ENCODE measurements at regions not wholly inside any gene's neighbourhood (a gene's known extent, or its start where the extent isn't known, plus 50 kb on each side); places are given as distances from the start of the nearest gene placed in this dataset.

DNA sequence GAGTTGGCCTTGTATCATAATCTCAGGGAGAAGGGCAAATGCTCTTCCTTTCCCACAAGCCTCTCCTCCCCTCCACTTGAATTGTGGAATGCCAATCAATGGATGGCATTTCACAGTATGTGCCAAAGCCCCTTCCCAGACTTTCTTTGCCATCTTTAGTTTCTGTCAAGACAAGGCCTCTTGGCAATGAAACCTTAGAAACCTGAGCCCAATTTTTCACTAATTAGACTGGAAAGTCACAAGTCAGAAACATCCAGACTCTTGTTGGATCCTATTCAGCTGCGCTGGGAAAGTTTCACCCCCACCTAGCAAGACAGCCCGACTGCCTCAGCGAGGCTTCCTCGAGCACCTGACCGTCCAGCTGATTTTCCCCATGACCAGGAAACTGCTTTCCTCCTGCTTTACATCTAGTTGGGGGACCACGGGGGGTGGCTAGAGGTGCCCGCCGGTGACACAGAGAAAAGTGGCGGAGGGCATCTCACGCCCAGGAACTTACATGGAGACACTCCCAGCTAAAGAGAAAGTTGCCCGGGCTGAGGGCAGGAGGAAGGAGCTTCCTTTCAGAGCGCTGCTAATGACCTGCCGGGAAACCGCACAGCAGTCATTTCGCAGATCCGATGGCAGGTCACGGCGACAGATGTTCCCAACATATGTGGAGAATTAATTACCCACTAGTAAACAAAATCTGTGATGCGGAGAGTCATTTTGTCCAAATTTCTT is 302.6 kb upstream of the RRP15 start:
- no peak for TF ChIP-seq GATA3 (IDR thresholded peaks at IDR 0.05; ENCODE audit: low read depth, low read length)
- TF ChIP-seq GATA2 (IDR thresholded peaks at IDR 0.05; ENCODE audit: low read depth, low read length) = no peak

DNA sequence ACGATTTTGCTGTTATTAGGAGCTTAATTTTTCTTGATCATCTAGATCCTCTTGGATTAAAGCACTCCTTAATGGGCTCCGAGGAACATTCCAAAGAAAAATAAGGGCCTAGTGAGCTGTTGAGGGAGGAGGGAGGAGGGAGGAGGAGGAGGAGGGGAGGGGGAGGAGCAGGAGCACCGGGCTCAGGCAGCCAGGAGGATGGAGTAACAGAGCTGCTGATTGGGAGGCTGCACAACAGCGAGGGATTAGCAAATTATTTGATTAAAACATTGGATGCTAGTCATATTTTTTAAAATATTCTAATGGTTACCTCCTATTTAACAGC is 302.1 kb upstream of the RRP15 start:
- TF ChIP-seq GATA3 (IDR thresholded peaks at IDR 0.05; ENCODE audit: low read depth, low read length) = no peak
- TF ChIP-seq GATA2 (IDR thresholded peaks at IDR 0.05; ENCODE audit: low read depth, low read length) = no peak

DNA sequence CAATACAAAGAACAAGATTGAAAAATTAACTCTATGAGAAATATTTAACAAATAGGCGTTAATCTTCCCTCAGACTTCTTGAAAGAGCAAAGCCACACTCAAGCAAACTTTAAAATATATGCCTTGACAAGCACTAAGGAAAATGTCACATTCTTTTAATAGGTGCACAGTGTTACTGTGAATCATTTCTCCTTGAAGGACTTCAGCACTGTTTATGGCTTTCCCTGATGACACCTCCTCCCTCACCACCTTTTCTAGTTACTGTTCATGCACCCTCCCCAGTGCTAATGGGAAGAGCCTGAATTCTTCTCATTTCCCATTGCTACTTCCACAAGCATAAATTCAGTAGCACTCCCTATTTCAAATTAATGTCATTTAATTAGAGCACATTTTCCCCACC is 299.5 kb upstream of the RRP15 start:
- TF ChIP-seq GATA2 (IDR thresholded peaks at IDR 0.05; ENCODE audit: low read depth, low read length) (no peak), GATA3 (IDR thresholded peaks at IDR 0.05; ENCODE audit: low read depth, low read length) (no peak)

DNA sequence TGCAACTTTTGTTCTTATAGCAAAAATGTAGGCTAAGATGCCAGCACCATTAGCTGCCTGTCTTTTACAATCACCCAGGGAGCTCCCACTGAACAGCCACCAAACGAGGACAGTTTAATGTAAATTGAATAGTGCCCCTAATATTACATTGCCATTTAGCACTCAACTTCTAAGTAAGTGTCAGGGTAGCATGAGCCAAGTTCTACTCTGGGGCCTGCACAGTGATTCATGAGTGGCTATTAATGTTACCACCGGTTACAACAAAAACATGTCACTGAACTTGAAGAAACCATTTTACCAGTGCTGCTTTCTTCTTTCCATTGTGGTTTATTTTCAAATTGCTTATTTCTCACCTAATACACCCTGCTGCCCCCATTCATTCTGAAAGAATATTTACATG is 295.6 kb upstream of the RRP15 start:
- no peak for TF ChIP-seq GATA3 (IDR thresholded peaks at IDR 0.05; ENCODE audit: low read depth, low read length)
- TF ChIP-seq GATA2 (IDR thresholded peaks at IDR 0.05; ENCODE audit: low read depth, low read length) = no peak

DNA sequence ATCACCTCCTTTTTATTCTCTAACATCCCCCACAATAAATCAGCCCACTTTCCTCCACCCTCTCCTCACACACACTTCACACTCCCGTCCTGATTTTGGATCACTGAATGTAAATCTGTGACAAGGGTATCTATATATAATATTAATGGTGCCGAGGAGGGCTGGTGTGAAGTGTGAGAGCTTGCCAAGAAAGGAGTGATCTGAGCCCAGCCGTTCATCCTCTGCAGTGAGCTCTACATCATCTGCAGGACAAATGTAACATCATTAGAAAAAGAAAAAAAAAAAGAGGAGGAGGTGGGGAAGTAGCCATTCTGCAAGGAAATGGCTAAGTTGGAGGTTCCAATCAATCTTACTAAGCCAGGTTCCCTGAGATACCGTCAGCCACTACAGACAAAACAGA is 291.7 kb upstream of the RRP15 start:
- TF ChIP-seq GATA3 (IDR thresholded peaks at IDR 0.05; ENCODE audit: low read depth, low read length) = no peak
- TF ChIP-seq GATA2 (IDR thresholded peaks at IDR 0.05; ENCODE audit: low read depth, low read length) = no peak

DNA sequence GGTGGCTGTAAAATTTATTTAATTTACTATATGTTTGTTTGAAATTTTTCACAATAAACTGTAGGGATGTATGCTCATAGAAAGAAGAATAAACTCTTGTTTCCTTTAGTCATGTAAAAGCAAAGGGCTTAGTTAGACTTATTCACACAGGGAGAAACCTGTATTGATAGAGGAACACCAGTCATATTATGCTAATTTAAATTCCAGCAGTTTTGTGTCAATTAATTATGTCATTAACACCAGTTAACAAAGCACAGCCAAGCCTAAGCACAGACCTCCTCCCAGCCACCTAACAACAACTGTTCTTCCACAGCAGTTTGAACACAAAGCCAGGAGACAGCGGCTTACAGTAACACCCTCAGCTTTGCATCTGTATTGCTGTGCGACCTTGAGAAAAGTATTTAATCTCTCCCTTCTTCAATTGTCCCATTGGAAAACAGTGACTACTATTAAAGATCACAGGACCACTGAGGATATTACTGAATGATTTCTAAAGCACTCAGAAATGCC is 260.8 kb upstream of the RRP15 start:
- TF ChIP-seq GATA2 (IDR thresholded peaks at IDR 0.05; ENCODE audit: low read depth, low read length) (no peak), GATA3 (IDR thresholded peaks at IDR 0.05; ENCODE audit: low read depth, low read length) (no peak)

DNA sequence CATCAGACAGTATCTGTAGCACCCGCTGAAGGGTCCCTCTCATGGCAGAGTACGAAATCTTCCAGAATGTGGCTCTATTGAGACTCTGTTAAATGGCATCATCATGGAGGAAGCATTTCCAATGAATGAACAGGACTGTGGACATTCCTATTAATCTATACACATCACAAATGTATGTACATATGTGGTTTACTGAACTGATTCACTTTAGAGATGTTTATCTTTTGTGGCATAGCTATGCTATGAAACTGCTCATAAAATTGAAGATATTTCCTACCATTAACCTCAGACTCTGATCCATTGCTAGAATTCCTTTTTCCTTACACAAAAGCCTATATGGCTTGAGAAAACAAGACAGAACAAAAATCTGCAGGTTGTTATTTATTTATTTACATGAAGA is 259.6 kb upstream of the RRP15 start:
- TF ChIP-seq GATA2 (IDR thresholded peaks at IDR 0.05; ENCODE audit: low read depth, low read length) (no peak), GATA3 (IDR thresholded peaks at IDR 0.05; ENCODE audit: low read depth, low read length) (no peak)

DNA sequence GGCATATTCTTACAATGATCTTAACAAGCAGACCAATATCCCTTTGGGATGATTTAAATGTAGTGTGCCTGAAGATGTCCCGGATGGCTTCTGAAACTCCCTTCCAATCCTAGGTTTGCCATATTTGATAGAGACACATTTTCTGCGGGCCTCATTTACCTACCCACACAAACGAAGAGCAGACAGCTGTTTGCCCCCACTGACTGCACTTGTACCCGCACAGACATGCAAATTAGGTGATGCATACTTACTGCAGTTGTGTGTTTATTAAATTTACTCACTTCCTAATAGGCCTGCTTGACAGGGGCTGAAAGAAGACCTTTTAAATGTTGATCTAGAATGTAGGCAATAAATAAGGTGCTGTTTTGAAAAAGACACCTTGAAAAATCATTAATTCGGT is 257.9 kb upstream of the RRP15 start:
- no peak for TF ChIP-seq GATA2 (IDR thresholded peaks at IDR 0.05; ENCODE audit: low read depth, low read length)
- TF ChIP-seq GATA3 (IDR thresholded peaks at IDR 0.05; ENCODE audit: low read depth, low read length) = no peak

DNA sequence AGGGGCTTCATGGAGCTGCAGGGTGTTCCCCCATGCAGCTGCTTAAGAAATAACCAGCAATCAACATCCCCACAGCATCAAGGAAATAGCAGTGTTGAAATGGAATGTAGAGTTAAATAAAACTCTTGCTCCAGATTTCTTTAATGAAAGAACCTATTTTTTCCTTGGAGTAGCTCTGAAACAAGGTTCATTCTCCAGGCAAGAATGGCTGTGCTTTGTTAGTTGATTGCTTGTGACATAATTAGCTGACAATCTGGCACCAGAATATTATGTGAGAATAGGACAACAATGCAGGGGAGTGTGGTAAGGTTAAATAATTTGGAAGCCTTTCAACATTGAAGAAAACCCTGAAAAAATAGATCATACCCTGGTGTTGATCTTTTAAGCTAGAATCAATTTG is 254.2 kb upstream of the RRP15 start:
- TF ChIP-seq GATA2 (IDR thresholded peaks at IDR 0.05; ENCODE audit: low read depth, low read length) (no peak), GATA3 (IDR thresholded peaks at IDR 0.05; ENCODE audit: low read depth, low read length) (no peak)

DNA sequence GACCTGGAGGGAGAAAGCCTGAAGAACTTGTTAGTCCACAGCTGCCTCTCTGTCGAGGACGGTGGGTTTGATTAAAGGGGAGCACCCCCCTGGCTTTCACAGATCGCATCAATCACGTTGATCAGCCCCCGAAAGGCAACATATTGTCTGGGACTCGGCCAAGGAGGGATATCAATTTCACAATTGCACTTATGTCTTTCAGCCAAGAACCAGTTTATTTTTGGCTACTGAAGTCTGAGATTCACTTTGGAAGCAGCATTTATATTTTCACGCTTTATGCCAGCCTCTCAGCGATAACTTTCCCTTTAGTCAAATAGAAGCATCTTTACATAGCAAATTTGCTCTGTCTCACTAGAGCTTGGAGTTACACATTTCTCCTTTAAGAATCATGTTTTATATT is 253.2 kb upstream of the RRP15 start:
- TF ChIP-seq GATA2 (IDR thresholded peaks at IDR 0.05; ENCODE audit: low read depth, low read length) (no peak), GATA3 (IDR thresholded peaks at IDR 0.05; ENCODE audit: low read depth, low read length) (no peak)

DNA sequence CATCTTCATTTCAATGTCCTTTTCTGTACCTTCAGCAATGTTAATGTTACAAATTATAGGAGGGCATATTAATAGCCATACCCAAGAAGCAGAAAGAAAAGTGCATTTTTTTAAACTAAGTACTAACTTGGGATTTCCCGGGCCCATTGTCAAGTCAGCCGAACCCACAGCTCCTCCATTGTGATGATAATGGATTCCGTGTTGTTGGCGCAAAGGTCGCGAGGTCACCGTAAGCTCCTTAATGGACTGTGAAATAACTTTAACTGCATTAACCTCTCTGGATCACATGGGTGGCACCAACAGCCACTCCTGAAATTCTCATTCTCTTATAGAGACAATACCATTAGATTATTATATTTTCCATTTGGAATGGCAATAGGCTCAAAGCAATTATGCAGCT is 250.6 kb upstream of the RRP15 start:
- TF ChIP-seq GATA2 (IDR thresholded peaks at IDR 0.05; ENCODE audit: low read depth, low read length) (no peak), GATA3 (IDR thresholded peaks at IDR 0.05; ENCODE audit: low read depth, low read length) (no peak)

DNA sequence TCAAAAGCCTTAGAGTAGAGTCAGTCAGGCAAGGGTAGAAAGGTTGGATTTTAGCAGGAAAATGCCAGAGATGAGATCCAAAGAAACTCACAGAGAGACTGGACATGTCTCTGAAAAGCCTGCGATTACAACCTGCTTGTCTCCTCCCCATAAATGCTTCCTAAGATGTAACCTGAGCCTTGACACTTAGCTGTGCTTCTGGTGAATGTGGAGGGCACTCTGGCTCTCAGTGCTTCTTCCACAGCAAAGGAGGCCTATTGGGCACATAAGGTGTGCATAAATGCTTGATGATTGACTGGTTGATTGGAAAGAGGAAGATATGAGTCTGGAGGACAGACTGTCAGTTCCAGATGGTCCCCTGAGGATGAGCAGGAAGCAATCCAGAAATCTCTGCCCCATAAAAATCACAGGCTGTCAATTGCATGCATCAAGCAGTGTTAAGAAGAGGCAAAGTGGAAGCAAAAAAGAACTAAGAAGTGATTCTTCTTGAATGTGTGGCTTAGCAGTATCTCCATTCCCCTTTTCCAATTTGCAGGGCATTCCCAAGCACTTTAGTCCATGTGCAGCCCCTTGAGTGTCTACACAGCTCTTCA is 236.2 kb upstream of the RRP15 start:
- TF ChIP-seq GATA3 (IDR thresholded peaks at IDR 0.05; ENCODE audit: low read depth, low read length) (no peak), GATA2 (IDR thresholded peaks at IDR 0.05; ENCODE audit: low read depth, low read length) (no peak)

DNA sequence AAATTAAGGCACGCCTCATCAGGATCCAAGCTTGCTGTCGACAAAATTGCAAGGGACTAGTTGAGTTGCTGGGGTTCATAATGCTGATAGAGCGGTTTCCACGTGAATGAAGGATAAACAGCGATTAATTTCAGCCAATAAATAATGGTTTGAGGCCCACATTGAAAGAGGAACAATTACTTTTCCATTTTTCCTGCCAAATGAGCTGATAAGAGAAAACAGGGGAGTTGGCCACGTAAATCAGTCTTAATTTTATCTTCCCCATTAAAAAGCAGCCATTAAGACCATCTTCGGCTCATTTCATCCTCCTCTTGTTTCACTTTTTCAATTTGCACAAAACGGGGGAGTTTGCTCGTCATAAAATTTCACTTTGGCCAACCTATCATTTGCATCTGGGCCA is 235.5 kb upstream of the RRP15 start:
- TF ChIP-seq GATA3 (IDR thresholded peaks at IDR 0.05; ENCODE audit: low read depth, low read length) (no peak), GATA2 (IDR thresholded peaks at IDR 0.05; ENCODE audit: low read depth, low read length) (no peak)

DNA sequence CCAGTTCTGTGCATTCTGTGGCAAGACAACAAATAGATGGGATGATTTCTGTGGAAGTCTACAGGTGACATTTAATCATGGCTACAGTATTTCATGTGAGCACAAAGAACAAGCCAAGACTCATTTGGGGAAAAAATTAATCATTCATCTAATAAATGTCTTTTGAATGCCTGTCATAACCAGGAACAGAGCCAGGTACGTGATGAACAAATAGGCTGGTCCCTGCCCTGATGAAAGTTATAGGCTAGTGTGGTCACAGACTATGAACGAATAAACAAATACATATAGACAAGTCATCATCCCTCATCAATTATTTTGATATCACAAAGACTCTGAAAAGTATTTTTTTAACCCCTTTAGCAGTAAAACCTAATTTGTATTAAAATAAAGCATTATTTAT is 226.4 kb upstream of the RRP15 start:
- TF ChIP-seq GATA2 (IDR thresholded peaks at IDR 0.05; ENCODE audit: low read depth, low read length) (no peak), GATA3 (IDR thresholded peaks at IDR 0.05; ENCODE audit: low read depth, low read length) (no peak)

DNA sequence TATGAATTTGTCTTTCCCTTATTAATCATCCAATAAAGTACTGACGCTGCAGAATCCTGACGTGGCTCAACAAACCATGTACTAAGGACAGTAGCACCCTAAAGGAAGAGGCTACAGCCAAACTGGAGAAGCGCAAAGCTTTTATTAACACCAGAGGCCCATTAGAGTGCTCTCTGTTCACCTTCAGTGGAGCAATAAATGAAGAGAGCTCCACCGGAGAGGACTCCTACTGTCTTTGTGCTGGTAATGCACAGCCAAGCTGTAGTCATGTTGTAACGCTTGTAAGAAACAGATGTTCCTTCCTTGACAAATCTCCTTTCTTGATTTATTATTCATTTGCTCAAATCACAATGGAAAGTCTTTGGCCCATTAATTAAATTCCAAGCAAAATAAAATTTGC is 220.7 kb upstream of the RRP15 start:
- TF ChIP-seq GATA2 (IDR thresholded peaks at IDR 0.05; ENCODE audit: low read depth, low read length) (no peak), GATA3 (IDR thresholded peaks at IDR 0.05; ENCODE audit: low read depth, low read length) (no peak)
